Naive thymus-derived CD4-positive, alpha-beta T cell (primary cell): ENCODE measurements at regions not wholly inside any gene's neighbourhood (a gene's known extent, or its start where the extent isn't known, plus 50 kb on each side); places are given as distances from the start of the nearest gene placed in this dataset.

Experiments
- ATAC-seq: fragments of 150-1000 bp; cut with Tn5 transposase; 2 replicates; pipeline ENCODE4 v1.10.0; 2021; ENCODE audit warnings: mild to moderate bottlenecking, moderate library complexity
- CTCF ChIA-PET: fragments of 350-600 bp; sonication (Branson Sonifier 250); formaldehyde crosslinking; loops from one replicate; lab custom pipeline; 2021; ENCODE audit warnings: antibody characterized with exemption; lab: Charles Lee
- POLR2A ChIA-PET: fragments of 350-600 bp; sonication (Branson Sonifier 250); formaldehyde crosslinking; loops from one replicate; lab custom pipeline; 2021; ENCODE audit warnings: antibody characterized with exemption, inconsistent platforms; lab: Charles Lee
- DNase-seq, 9 donors: peaks; one replicate each; pipeline versions ENCODE4 v3.0.0 to v3.0.0-alpha.2; 2020 to 2022; ENCODE audit warnings: mixed read lengths in 1 of 9
- H3K27ac ChIP-seq: one replicate; pipeline ENCODE4 v1.7.0; 2013; ENCODE audit warnings: mild to moderate bottlenecking, low read depth, low read length, moderate library complexity
- H3K27me3 ChIP-seq, 2 donors: one replicate each; pipeline ENCODE4 v1.7.0; 2013; ENCODE audit warnings: low read length in 2 of 2, mild to moderate bottlenecking in 2 of 2, moderate library complexity in 2 of 2; ENCODE audit not compliant: control insufficient read depth in 2 of 2, insufficient read depth in 2 of 2
- H3K36me3 ChIP-seq, 3 experiments: 1 replicate in 2 of 3; 2 replicates in 1 of 3; pipeline ENCODE4 v1.7.0; 2013; ENCODE audit warnings: low read length in 3 of 3, mild to moderate bottlenecking in 3 of 3, moderate library complexity in 1 of 3; ENCODE audit not compliant: insufficient read depth in 3 of 3, control insufficient read depth in 2 of 3
- H3K4me1 ChIP-seq, 2 donors: one replicate each; pipeline ENCODE4 v1.7.0; 2013; ENCODE audit warnings: low read length in 2 of 2, mild to moderate bottlenecking in 2 of 2, moderate library complexity in 1 of 2; ENCODE audit not compliant: control insufficient read depth in 2 of 2, insufficient read depth in 2 of 2
- H3K4me3 ChIP-seq: 2 replicates; pipeline ENCODE4 v1.7.0; 2013; ENCODE audit warnings: mild to moderate bottlenecking, low read length
- H3K9me3 ChIP-seq, 3 experiments: 1 replicate in 2 of 3; 2 replicates in 1 of 3; pipeline ENCODE4 v1.7.0; 2013; ENCODE audit warnings: low read length in 3 of 3; ENCODE audit not compliant: control insufficient read depth in 2 of 3
- H3K27ac Mint-ChIP-seq, 9 donors: one replicate each; pipeline ENCODE4 v1.8.0; 2020 to 2022; ENCODE audit warnings: mixed read lengths in 9 of 9, mild to moderate bottlenecking in 8 of 9, moderate library complexity in 5 of 9, inconsistent platforms in 2 of 9
- H3K27me3 Mint-ChIP-seq, 5 donors: one replicate each; pipeline ENCODE4 v1.8.0; 2021 to 2022; ENCODE audit warnings: mixed read lengths in 5 of 5, mild to moderate bottlenecking in 1 of 5
- H3K36me3 Mint-ChIP-seq, 5 donors: one replicate each; pipeline ENCODE4 v1.8.0; 2020 to 2022; ENCODE audit warnings: mixed read lengths in 5 of 5, mild to moderate bottlenecking in 3 of 5, inconsistent platforms in 1 of 5
- H3K4me1 Mint-ChIP-seq, 7 donors: one replicate each; pipeline ENCODE4 v1.8.0; 2020 to 2022; ENCODE audit warnings: mixed read lengths in 7 of 7, mild to moderate bottlenecking in 3 of 7, inconsistent platforms in 1 of 7
- H3K4me3 Mint-ChIP-seq, 10 donors: one replicate each; pipeline ENCODE4 v1.8.0; 2020 to 2022; ENCODE audit warnings: mild to moderate bottlenecking in 10 of 10, mixed read lengths in 10 of 10, moderate library complexity in 6 of 10, inconsistent platforms in 2 of 10
- H3K9me3 Mint-ChIP-seq, 11 donors: one replicate each; pipeline ENCODE4 v1.8.0; 2020 to 2022; ENCODE audit warnings: mixed read lengths in 11 of 11, mild to moderate bottlenecking in 4 of 11, inconsistent platforms in 1 of 11, moderate library complexity in 1 of 11
- intact Hi-C, 2 donors: fragments of 100-400 bp; cut with micrococcal nuclease; formaldehyde crosslinking; loops; one replicate each; pipeline ENCODE4 v1.15.1; 2023

DNA sequence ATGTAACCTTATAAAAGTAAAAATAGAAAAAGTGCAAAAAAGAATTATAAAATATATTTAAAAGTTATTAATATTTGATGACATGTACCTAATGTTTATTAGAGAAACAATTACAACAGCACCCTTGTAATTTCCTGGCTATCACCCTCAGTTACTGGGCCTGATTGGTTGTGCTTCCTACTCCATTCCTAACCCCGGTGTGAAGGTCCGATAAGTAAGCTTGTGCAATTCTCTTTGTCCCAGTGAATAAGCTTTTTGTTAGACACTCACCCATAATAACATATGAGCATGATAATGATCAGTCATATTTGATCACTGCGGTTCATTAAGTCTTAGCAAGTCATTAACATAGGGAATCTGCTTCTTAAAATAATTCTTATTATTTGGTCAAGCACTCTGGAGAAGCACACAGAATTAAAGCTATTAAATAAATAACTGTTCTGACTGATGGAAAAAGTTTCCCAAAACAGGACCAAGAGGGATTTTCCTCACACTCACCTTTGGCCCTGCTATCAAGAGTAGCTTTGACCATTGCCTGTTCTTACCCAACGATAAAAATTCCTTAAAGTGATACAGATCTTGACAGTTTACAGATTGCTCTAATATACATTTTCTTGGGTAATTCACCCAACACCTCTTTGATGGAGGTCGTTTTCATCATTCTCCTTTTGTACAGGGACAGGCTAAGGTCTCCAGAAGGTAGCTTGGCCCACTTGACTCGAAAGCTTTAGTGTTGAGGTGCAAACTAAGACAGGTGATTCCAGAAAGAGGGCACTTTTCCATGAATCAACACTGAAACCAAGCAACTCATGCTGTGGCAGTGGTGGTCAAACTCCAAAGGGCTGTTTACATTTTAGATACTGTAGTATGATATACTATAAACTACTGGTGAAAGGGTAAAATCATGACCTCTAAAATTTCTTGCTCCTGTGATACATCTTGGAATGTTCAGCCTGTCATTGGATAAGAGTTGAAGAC lies 543.0 kb upstream of the KCNMB2 start:
- peaks cover 0 to 3% (median 0%) of the 10 kb centered on the region in 11 donors for H3K9me3 Mint-ChIP-seq
- H3K4me1 Mint-ChIP-seq = peaks cover 5 to 28% (median 18%) of the 10 kb centered on the region in 7 donors
- Histone ChIP-seq H3K4me3 (no peak overlapping the region), H3K4me1 (peaks cover 6 to 8% of the 10 kb centered on the region in 2 donors), H3K27me3 (no peaks in the 10 kb centered on the region), H3K36me3 (no peaks in the 10 kb centered on the region), H3K27ac (no peak overlapping the region), H3K9me3 (no peaks in the 10 kb centered on the region)
- H3K36me3 Mint-ChIP-seq = peaks cover 0 to 2% (median 0%) of the 10 kb centered on the region in 5 donors
- CTCF ChIA-PET = no interaction called here
- POLR2A ChIA-PET = interaction anchor here (1.0 kb wide), 1 partner anchor 8 kb away, joined by 3 read pairs; no protein-coding TSS in a partner anchor
- H3K4me3 Mint-ChIP-seq = no peak overlapping the region
- ATAC-seq = no peak
- no peaks in the 10 kb centered on the region for H3K27me3 Mint-ChIP-seq
- no peak for DNase-seq
- no peak overlapping the region for H3K27ac Mint-ChIP-seq
- intact Hi-C loops = loop anchor here in 1 of 2 donors (10.0 kb wide), 1 partner anchor 938 kb away; no protein-coding TSS in a partner anchor

DNA sequence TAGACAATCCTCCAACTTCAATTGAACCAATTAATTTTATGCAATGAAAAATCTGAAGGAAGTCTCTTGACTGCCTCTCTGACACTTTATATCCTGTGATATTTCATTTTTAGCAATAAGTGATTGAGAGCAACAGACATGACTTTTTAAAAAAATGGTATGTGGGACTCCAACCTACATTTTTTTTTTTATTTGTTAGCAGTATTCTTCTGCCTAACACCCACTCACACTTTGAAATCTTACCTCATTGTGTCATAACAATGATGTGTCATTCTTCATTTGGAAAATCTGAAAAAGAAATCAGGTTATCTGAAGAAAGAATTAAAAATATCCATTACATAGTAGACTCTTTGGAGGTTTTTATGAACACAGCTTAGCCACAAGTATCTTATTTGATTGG lies 541.3 kb upstream of the KCNMB2 start:
- no peak overlapping the region for H3K4me3 ChIP-seq
- H3K27me3 Mint-ChIP-seq = no peaks in the 10 kb centered on the region
- H3K9me3 Mint-ChIP-seq = peaks cover 5 to 19% (median 7%) of the 10 kb centered on the region in 11 donors
- H3K36me3 Mint-ChIP-seq = peaks cover 7 to 13% (median 7%) of the 10 kb centered on the region in 5 donors
- peaks cover 6 to 8% of the 10 kb centered on the region in 2 donors for H3K4me1 ChIP-seq
- no peak overlapping the region for H3K27ac ChIP-seq
- no peak overlapping the region for H3K4me3 Mint-ChIP-seq
- intact Hi-C loops = loop anchor here (5.0 to 10.0 kb wide), 2 partner anchors 940 to 1567 kb away; partner anchors contain the start of gene ACTL6A (in 1 of the 2)
- POLR2A ChIA-PET = no interaction called here
- peaks cover 0 to 10% (median 0%) of the 10 kb centered on the region in 3 experiments for H3K9me3 ChIP-seq
- H3K4me1 Mint-ChIP-seq = peaks cover 5 to 28% (median 23%) of the 10 kb centered on the region in 7 donors
- CTCF ChIA-PET = no interaction called here
- peak overlapping the region in 3 of 9 donors; percentile 16 to 52 (median 40) for H3K27ac Mint-ChIP-seq
- no peak for ATAC-seq
- no peak for DNase-seq
- H3K36me3 ChIP-seq = no peaks in the 10 kb centered on the region
- H3K27me3 ChIP-seq = no peaks in the 10 kb centered on the region

DNA sequence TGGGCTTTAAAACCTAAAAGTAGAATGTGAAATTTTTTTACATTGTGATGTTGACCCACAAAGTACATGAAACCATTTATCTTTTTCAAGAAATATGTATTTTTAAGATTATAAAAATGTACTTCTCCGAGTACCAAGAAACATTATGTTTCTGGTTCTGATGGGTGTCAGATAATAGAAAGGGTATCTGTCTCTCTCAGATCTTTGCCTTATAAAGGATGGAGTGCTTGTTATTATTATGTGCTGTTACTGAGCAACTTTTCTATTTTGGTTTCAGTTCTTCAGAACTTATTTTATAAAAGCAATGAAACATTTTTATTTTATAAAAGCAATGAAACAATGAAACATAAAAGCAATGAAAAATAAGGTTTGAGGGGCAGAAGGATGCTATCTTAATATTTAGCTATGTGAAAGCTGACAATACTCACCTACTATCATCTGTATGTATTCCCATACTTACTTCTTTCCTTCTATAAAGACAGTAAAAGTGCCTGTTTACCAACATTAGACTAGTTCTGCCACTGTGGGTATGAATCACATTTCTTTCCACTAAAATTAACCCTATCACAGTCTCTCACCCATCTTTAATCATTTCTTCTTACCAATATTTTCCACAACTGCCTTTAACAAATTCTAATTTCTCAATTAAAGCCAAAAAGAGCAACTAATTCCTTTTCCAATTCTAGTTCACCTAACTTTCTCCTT lies 540.7 kb upstream of the KCNMB2 start:
- Mint-ChIP-seq H3K4me3 (peak overlapping the region in 2 of 10 donors; percentile 0 to 22), H3K36me3 (peaks cover 7 to 13% (median 9%) of the 10 kb centered on the region in 5 donors), H3K27ac (peak overlapping the region in 8 of 9 donors; percentile 10 to 52 (median 41)), H3K9me3 (peaks cover 6 to 21% (median 9%) of the 10 kb centered on the region in 11 donors), H3K4me1 (peaks cover 7 to 30% (median 26%) of the 10 kb centered on the region in 7 donors), H3K27me3 (no peaks in the 10 kb centered on the region)
- intact Hi-C loops = loop anchor here (2.0 to 10.0 kb wide), 3 partner anchors 15 to 1567 kb away; partner anchors contain the start of gene ACTL6A (in 1 of the 2)
- POLR2A ChIA-PET = no interaction called here
- no peak overlapping the region for H3K27ac ChIP-seq
- no peak for DNase-seq
- CTCF ChIA-PET = no interaction called here
- no peak for ATAC-seq
- peaks cover 6 to 8% of the 10 kb centered on the region in 2 donors for H3K4me1 ChIP-seq
- H3K36me3 ChIP-seq = no peaks in the 10 kb centered on the region
- no peak overlapping the region for H3K4me3 ChIP-seq
- H3K27me3 ChIP-seq = no peaks in the 10 kb centered on the region
- peaks cover 0 to 10% (median 0%) of the 10 kb centered on the region in 3 experiments for H3K9me3 ChIP-seq

- ATAC-seq (peak; percentile 79), DNase-seq (peak in 7 of 9 donors; percentile 19 to 51 (median 41))
- H3K4me1 ChIP-seq = peaks cover 12 to 43% of the 10 kb centered on the region in 2 donors
- no peaks in the 10 kb centered on the region for H3K27me3 Mint-ChIP-seq
- H3K27me3 ChIP-seq = no peaks in the 10 kb centered on the region
- H3K4me3 ChIP-seq = peak overlapping the region; percentile 0
- ChIA-PET CTCF (interaction anchor here (1.1 to 1.4 kb wide), 2 partner anchors 83 to 950 kb away, joined by 3 to 4 read pairs; no protein-coding TSS in a partner anchor), POLR2A (interaction anchor here (1.2 kb wide), 1 partner anchor 8 kb away, joined by 3 read pairs; no protein-coding TSS in a partner anchor)
- H3K36me3 Mint-ChIP-seq = peaks cover 9 to 41% (median 21%) of the 10 kb centered on the region in 5 donors
- H3K36me3 ChIP-seq = no peaks in the 10 kb centered on the region
- intact Hi-C loops = loop anchor here (1.0 to 10.0 kb wide), 4 partner anchors 59 to 807 kb away; partner anchors contain the start of gene TBL1XR1 (in 2 of the 2)
- peaks cover 6 to 31% (median 20%) of the 10 kb centered on the region in 11 donors for H3K9me3 Mint-ChIP-seq
- peak overlapping the region; percentile 55 for H3K27ac ChIP-seq
- H3K27ac Mint-ChIP-seq = peak overlapping the region; percentile 81 to 95 (median 84)
- H3K4me1 Mint-ChIP-seq = peaks cover 45 to 69% (median 66%) of the 10 kb centered on the region in 7 donors
- peaks cover 0 to 10% (median 0%) of the 10 kb centered on the region in 3 experiments for H3K9me3 ChIP-seq
- peak overlapping the region; percentile 58 to 83 (median 72) for H3K4me3 Mint-ChIP-seq
Observed at GRCh38 chr3:178001670-178002101, 534.5 kb upstream of the KCNMB2 start.

DNA sequence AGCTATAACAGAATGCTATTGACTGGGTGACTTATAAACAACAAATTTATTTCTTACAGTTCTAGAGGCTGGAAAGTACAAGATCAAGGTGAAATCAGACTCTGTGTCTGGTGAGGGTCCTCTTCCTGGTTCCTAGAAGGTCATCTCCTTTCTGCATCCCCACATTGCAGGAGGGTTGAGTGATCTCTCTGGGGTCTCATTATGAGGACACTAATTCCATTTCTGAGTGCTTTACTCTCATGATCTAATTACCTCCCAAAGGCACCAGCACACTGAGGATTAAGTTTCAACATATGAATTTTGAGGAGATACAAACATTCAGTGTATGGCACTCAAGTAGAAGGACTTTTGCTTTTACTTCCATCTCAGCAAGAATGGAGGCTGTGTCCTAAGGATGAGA lies 534.1 kb upstream of the KCNMB2 start:
- H3K27ac Mint-ChIP-seq = peak overlapping the region; percentile 81 to 95 (median 84)
- H3K27ac ChIP-seq = peak overlapping the region; percentile 55
- H3K36me3 ChIP-seq = no peaks in the 10 kb centered on the region
- H3K9me3 ChIP-seq = peaks cover 0 to 10% (median 0%) of the 10 kb centered on the region in 3 experiments
- H3K27me3 Mint-ChIP-seq = no peaks in the 10 kb centered on the region
- peaks cover 12 to 44% of the 10 kb centered on the region in 2 donors for H3K4me1 ChIP-seq
- H3K36me3 Mint-ChIP-seq = peaks cover 9 to 41% (median 21%) of the 10 kb centered on the region in 5 donors
- CTCF ChIA-PET = interaction anchor here (0.6 to 1.4 kb wide), 4 partner anchors 82 to 951 kb away, joined by 3 to 4 read pairs (median 4); no protein-coding TSS in a partner anchor
- ATAC-seq (no peak), DNase-seq (no peak)
- peak overlapping the region; percentile 58 to 83 (median 72) for H3K4me3 Mint-ChIP-seq
- H3K9me3 Mint-ChIP-seq = peaks cover 6 to 31% (median 20%) of the 10 kb centered on the region in 11 donors
- H3K4me3 ChIP-seq = peak overlapping the region; percentile 0
- POLR2A ChIA-PET = interaction anchor here (1.2 kb wide), 1 partner anchor 9 kb away, joined by 3 read pairs; no protein-coding TSS in a partner anchor
- no peaks in the 10 kb centered on the region for H3K27me3 ChIP-seq
- intact Hi-C loops = loop anchor here (1.0 to 10.0 kb wide), 4 partner anchors 60 to 807 kb away; partner anchors contain the start of gene TBL1XR1 (in 2 of the 2)
- peaks cover 45 to 73% (median 65%) of the 10 kb centered on the region in 7 donors for H3K4me1 Mint-ChIP-seq
